ENCODE measurements at regions not wholly inside any gene's neighbourhood (a gene's known extent, or its start where the extent isn't known, plus 50 kb on each side); places are given as distances from the start of the nearest gene placed in this dataset.

GRCh38 chr1:209224886-209225285 lies 358.6 kb upstream of the CAMK1G start:
- H2AFZ ChIP-seq (ENCODE audit: low read length) = no peak overlapping the region
- no peaks in the 10 kb centered on the region for H3K79me2 ChIP-seq (ENCODE audit: insufficient read depth, low read depth, low read length)
- no peaks in the 10 kb centered on the region for H3K9me3 ChIP-seq (ENCODE audit: low read length)
- no peak for DNase-seq (ENCODE audit: low spot score)
- H3K27ac ChIP-seq (ENCODE audit: low read depth, low read length, poor library complexity, severe bottlenecking) = no peak overlapping the region
- no peak overlapping the region for H3K4me3 ChIP-seq (ENCODE audit: low read depth, low read length, poor library complexity, severe bottlenecking)
- ChIA-PET POLR2A (no interaction called here), CTCF (ENCODE audit: unreplicated experiment) (no interaction called here)
- no peaks in the 10 kb centered on the region for H3K4me1 ChIP-seq (ENCODE audit: insufficient read depth, low read length, poor library complexity, severe bottlenecking)
- BruUV-seq (replicated peaks) = no TSS peak
- intact Hi-C loops (cut with micrococcal nuclease; ENCODE audit: unreplicated experiment) = no loop called here
- no peaks in the 10 kb centered on the region for H3K36me3 ChIP-seq (ENCODE audit: insufficient read depth, low read length)
- H4K20me1 ChIP-seq (ENCODE audit: insufficient read depth, low read length) = no peaks in the 10 kb centered on the region
- no peaks in the 10 kb centered on the region for H3K9me2 ChIP-seq (ENCODE audit: insufficient read depth, low read length)
- no peak overlapping the region for H3K4me2 ChIP-seq (ENCODE audit: low read length)
- TF ChIP-seq EZH2phosphoT487 (IDR thresholded peaks at IDR 0.05; ENCODE audit: borderline replicate concordance, low read depth, low read length) = no peak
- TF ChIP-seq CTCF (conservative IDR thresholded peaks at IDR 0.05; ENCODE audit: low read length) = no peak

- no TSS peak for BruUV-seq (replicated peaks)
- Histone ChIP-seq H3K9me3 (ENCODE audit: low read length) (no peaks in the 10 kb centered on the region), H2AFZ (ENCODE audit: low read length) (no peak overlapping the region), H3K27ac (ENCODE audit: low read depth, low read length, poor library complexity, severe bottlenecking) (no peak overlapping the region), H3K4me3 (ENCODE audit: low read depth, low read length, poor library complexity, severe bottlenecking) (no peak overlapping the region), H3K79me2 (ENCODE audit: insufficient read depth, low read depth, low read length) (no peaks in the 10 kb centered on the region), H4K20me1 (ENCODE audit: insufficient read depth, low read length) (no peaks in the 10 kb centered on the region), H3K36me3 (ENCODE audit: insufficient read depth, low read length) (no peaks in the 10 kb centered on the region), H3K4me1 (ENCODE audit: insufficient read depth, low read length, poor library complexity, severe bottlenecking) (no peaks in the 10 kb centered on the region), H3K9me2 (ENCODE audit: insufficient read depth, low read length) (no peaks in the 10 kb centered on the region), H3K4me2 (ENCODE audit: low read length) (no peak overlapping the region)
- CTCF ChIA-PET (ENCODE audit: unreplicated experiment) = no interaction called here
- POLR2A ChIA-PET = no interaction called here
- DNase-seq (ENCODE audit: low spot score) = no peak
- TF ChIP-seq EZH2phosphoT487 (IDR thresholded peaks at IDR 0.05; ENCODE audit: borderline replicate concordance, low read depth, low read length) = no peak
- no peak for TF ChIP-seq CTCF (conservative IDR thresholded peaks at IDR 0.05; ENCODE audit: low read length)
- intact Hi-C loops (cut with micrococcal nuclease; ENCODE audit: unreplicated experiment) = no loop called here
These were observed 356.3 kb upstream of the CAMK1G start for GRCh38 chr1:209227171-209227570.

- no TSS peak for BruUV-seq (replicated peaks)
- Histone ChIP-seq H3K4me3 (ENCODE audit: low read depth, low read length, poor library complexity, severe bottlenecking) (no peak overlapping the region), H3K4me2 (ENCODE audit: low read length) (no peak overlapping the region), H4K20me1 (ENCODE audit: insufficient read depth, low read length) (no peaks in the 10 kb centered on the region), H3K27ac (ENCODE audit: low read depth, low read length, poor library complexity, severe bottlenecking) (no peak overlapping the region), H3K9me2 (ENCODE audit: insufficient read depth, low read length) (no peaks in the 10 kb centered on the region), H3K36me3 (ENCODE audit: insufficient read depth, low read length) (no peaks in the 10 kb centered on the region), H3K4me1 (ENCODE audit: insufficient read depth, low read length, poor library complexity, severe bottlenecking) (no peaks in the 10 kb centered on the region), H3K9me3 (ENCODE audit: low read length) (no peaks in the 10 kb centered on the region), H3K79me2 (ENCODE audit: insufficient read depth, low read depth, low read length) (no peaks in the 10 kb centered on the region), H2AFZ (ENCODE audit: low read length) (no peak overlapping the region)
- TF ChIP-seq EZH2phosphoT487 (IDR thresholded peaks at IDR 0.05; ENCODE audit: borderline replicate concordance, low read depth, low read length) (no peak), CTCF (conservative IDR thresholded peaks at IDR 0.05; ENCODE audit: low read length) (no peak)
- ChIA-PET CTCF (ENCODE audit: unreplicated experiment) (no interaction called here), POLR2A (no interaction called here)
- intact Hi-C loops (cut with micrococcal nuclease; ENCODE audit: unreplicated experiment) = no loop called here
- no peak for DNase-seq (ENCODE audit: low spot score)
These were observed 355.6 kb upstream of the CAMK1G start for GRCh38 chr1:209227941-209228340.
